Peyer's patch (tissue), 4 donors: ENCODE measurements at regions not wholly inside any gene's neighbourhood (a gene's known extent, or its start where the extent isn't known, plus 50 kb on each side); places are given as distances from the start of the nearest gene placed in this dataset.

Experiments used
- DNase-seq, 3 donors: peaks; one replicate each; pipeline ENCODE4 v3.0.0-alpha.2; 2017 to 2019
- H3K27ac ChIP-seq, 4 donors: fragments of 200-600 bp; sonication (generic); one replicate each; pipeline ENCODE4 v1.5.1; 2016 to 2019
- H3K27me3 ChIP-seq, 2 donors: fragments of 200-600 bp; sonication (generic); one replicate each; pipeline ENCODE4 v1.5.1; 2019
- H3K36me3 ChIP-seq, 3 donors: fragments of 200-600 bp; sonication (generic); one replicate each; pipeline ENCODE4 v1.5.1; 2016 to 2019
- H3K4me1 ChIP-seq, 4 donors: fragments of 200-600 bp; sonication (generic); one replicate each; pipeline ENCODE4 v1.5.1; 2016 to 2019
- H3K4me3 ChIP-seq, 4 donors: fragments of 200-600 bp; sonication (generic); 1 replicate in 3 of 4; 2 replicates in 1 of 4; pipeline ENCODE4 v1.5.1; 2016 to 2019; ENCODE audit warnings: mild to moderate bottlenecking in 1 of 4
- H3K9me3 ChIP-seq, 4 donors: fragments of 200-600 bp; sonication (generic); one replicate each; pipeline ENCODE4 v1.5.1; 2016 to 2019; ENCODE audit warnings: mild to moderate bottlenecking in 1 of 4
- POLR2A ChIP-seq, 2 donors: fragments of 450-650 bp; IDR thresholded peaks; one replicate each; pipeline ENCODE4 v1.5.1; 2017; ENCODE audit warnings: antibody characterized with exemption in 2 of 2, mild to moderate bottlenecking in 2 of 2, moderate library complexity in 2 of 2
- TF ChIP-seq, protein P1 (sequence below), 6 experiments: fragments of 450-650 bp in 4 of 6; fragments of 200-600 bp in 2 of 6; sonication (generic) in 1 of 6; IDR thresholded peaks; one replicate each; pipeline ENCODE4 v1.5.1; 2017 to 2019; ENCODE audit warnings: antibody characterized with exemption in 6 of 6, mild to moderate bottlenecking in 3 of 6, moderate library complexity in 1 of 6

DNA sequence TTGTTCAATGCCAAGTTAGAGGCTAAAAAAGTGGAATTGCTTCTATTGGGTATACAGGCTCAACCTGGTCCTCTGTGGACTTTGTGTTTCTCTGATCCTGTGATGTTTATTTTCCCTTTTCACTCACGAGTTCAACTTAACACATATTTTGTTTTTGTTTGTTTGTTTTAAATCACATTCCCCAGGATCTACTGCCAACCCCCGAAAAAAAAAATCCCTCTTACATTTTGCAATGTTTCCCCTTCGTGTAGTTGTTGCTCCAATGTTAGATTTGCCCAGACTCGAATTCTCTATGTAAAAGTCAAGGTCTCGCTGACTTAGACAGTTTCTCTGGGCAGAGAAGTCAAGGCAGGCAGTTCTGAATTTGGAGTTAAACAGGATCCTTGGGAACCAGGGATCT is 876.4 kb downstream of the CCSER2 start:
- Histone ChIP-seq H3K4me3 (no peak overlapping the region), H3K36me3 (no peaks in the 10 kb centered on the region), H3K27me3 (no peaks in the 10 kb centered on the region), H3K9me3 (no peaks in the 10 kb centered on the region), H3K27ac (no peak overlapping the region), H3K4me1 (no peaks in the 10 kb centered on the region)
- TF ChIP-seq, protein P1, sequence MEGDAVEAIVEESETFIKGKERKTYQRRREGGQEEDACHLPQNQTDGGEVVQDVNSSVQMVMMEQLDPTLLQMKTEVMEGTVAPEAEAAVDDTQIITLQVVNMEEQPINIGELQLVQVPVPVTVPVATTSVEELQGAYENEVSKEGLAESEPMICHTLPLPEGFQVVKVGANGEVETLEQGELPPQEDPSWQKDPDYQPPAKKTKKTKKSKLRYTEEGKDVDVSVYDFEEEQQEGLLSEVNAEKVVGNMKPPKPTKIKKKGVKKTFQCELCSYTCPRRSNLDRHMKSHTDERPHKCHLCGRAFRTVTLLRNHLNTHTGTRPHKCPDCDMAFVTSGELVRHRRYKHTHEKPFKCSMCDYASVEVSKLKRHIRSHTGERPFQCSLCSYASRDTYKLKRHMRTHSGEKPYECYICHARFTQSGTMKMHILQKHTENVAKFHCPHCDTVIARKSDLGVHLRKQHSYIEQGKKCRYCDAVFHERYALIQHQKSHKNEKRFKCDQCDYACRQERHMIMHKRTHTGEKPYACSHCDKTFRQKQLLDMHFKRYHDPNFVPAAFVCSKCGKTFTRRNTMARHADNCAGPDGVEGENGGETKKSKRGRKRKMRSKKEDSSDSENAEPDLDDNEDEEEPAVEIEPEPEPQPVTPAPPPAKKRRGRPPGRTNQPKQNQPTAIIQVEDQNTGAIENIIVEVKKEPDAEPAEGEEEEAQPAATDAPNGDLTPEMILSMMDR (IDR thresholded peaks at IDR 0.05), result no peak
- no peak for TF ChIP-seq POLR2A (IDR thresholded peaks at IDR 0.05)
- no peak for DNase-seq

DNA sequence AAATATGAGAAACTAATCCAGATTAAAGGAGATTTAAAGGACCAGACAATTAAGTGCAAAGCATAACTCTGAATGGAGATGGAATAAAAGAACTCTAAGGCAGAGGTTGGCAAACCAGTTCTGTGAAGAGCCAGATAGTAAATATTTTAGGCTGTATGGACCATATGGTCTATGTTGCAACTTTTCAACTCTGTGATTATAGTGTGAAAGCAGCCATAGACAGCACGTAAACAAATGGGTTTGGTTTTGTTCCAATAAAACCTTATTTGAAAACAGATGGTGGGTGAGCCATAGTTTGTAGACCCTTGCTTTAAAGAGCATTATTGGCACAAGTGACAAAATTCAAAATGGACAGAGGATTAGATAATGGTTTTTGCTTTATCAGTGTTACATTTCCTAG is 884.1 kb downstream of the CCSER2 start:
- H3K36me3 ChIP-seq, result no peaks in the 10 kb centered on the region
- no peak overlapping the region for H3K27ac ChIP-seq
- no peaks in the 10 kb centered on the region for H3K9me3 ChIP-seq
- H3K27me3 ChIP-seq, result no peaks in the 10 kb centered on the region
- TF ChIP-seq, protein P1 (IDR thresholded peaks at IDR 0.05), result no peak
- TF ChIP-seq POLR2A (IDR thresholded peaks at IDR 0.05), result no peak
- no peak for DNase-seq
- H3K4me1 ChIP-seq, result no peaks in the 10 kb centered on the region
- H3K4me3 ChIP-seq, result no peak overlapping the region

DNA sequence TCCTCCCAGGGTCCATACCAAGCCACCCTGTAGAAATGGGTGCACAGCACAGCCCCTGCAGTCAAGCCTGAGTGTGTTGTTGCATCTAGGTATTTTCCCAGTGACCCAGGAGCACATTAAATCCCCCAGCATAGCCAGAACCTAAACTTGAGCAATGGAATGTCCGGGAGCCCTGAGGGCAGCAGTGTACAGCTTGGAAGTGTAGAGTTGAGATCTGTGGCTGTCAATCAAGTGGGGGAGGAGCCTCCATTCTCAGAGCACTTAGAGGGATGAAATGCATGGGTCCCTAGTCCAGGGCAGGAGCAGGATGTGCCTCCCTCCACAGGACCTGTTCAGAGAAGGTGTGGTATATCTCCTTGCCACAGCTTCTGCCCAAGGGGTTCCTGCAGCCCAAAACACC is 885.1 kb downstream of the CCSER2 start:
- H3K9me3 ChIP-seq, result no peaks in the 10 kb centered on the region
- H3K4me1 ChIP-seq, result no peaks in the 10 kb centered on the region
- TF ChIP-seq, protein P1 (IDR thresholded peaks at IDR 0.05), result no peak
- TF ChIP-seq POLR2A (IDR thresholded peaks at IDR 0.05), result no peak
- no peak for DNase-seq
- H3K27me3 ChIP-seq, result no peaks in the 10 kb centered on the region
- H3K27ac ChIP-seq, result no peak overlapping the region
- no peaks in the 10 kb centered on the region for H3K36me3 ChIP-seq
- H3K4me3 ChIP-seq, result no peak overlapping the region

DNA sequence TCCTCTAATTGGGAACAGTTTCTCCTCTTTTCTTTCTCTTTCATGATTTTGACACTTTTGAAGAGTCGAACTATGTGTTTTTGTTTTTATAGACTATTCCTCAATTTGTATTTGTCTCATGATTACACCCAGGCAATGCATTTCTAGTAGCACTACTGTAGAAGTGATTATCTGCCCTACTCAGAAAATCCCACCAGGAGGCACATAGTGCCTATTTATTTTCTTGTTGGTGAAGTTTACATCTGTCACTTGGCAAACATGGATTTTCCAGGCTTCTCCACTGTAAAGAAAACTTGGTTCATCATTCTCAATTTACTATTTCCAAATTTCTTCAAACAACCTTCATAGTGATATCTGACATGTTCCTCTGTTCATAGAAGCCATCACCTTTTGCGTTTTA is 893.9 kb downstream of the CCSER2 start:
- H3K4me1 ChIP-seq, result no peaks in the 10 kb centered on the region
- TF ChIP-seq, protein P1 (IDR thresholded peaks at IDR 0.05), result no peak
- no peak for TF ChIP-seq POLR2A (IDR thresholded peaks at IDR 0.05)

DNA sequence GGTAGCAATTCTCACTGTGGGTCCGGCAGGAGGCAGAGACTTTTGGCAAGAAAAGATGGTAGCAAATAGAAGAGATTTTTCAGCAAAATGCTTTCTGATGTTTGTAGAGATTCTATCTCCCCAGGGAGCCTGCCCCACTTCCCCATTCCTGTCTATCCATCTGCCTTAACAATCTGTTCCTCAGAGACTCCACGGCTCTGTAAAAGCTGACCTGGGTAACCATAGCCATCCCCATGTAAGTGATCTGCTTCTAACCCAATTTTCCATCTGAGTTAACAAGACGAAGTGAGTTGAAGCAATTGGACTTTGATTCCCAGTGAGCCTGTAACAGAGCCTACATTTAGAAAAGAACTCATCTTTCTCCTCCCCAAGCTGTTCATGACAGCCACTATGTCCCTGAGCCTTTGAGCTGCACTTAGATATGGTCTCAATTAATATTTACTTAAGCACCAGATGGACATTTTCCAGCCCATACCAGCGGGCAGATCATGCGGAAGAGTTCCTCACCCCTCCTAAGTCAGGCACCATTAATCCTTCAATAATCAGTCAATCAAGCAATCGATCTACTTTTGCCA is 896.1 kb downstream of the CCSER2 start:
- Histone ChIP-seq H3K36me3 (no peaks in the 10 kb centered on the region), H3K4me3 (no peak overlapping the region), H3K27me3 (no peaks in the 10 kb centered on the region), H3K27ac (no peak overlapping the region), H3K4me1 (no peaks in the 10 kb centered on the region), H3K9me3 (no peaks in the 10 kb centered on the region)
- no peak for TF ChIP-seq POLR2A (IDR thresholded peaks at IDR 0.05)
- TF ChIP-seq, protein P1 (IDR thresholded peaks at IDR 0.05), result no peak
- DNase-seq, result no peak

More for the DNA sequence above, 893.9 kb downstream of the CCSER2 start:
- Histone ChIP-seq H3K4me3 (no peak overlapping the region), H3K27me3 (no peaks in the 10 kb centered on the region), H3K36me3 (no peaks in the 10 kb centered on the region), H3K27ac (no peak overlapping the region), H3K9me3 (no peaks in the 10 kb centered on the region)
- no peak for DNase-seq

DNA sequence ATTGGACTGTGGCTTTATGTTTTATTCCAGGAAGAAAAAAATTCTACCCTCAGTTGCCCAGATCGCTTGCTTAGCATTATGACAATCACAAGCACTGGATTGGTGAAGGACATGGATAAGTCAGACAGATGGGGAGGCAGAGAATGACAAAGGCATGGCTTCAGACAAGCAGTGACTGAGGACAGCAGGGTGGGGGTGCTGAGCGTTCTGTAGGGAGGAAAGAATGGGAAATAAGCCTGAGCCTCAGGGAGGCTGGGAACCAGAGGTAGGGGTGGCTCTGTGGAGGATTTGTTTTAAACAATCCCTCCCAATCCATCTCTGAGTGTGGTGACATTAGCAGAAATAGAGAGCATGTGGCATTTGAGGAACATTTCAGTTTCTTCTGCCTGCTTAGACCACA is 896.9 kb downstream of the CCSER2 start:
- H3K36me3 ChIP-seq, result no peaks in the 10 kb centered on the region
- no peak overlapping the region for H3K27ac ChIP-seq
- TF ChIP-seq, protein P1 (IDR thresholded peaks at IDR 0.05), result no peak
- no peak for TF ChIP-seq POLR2A (IDR thresholded peaks at IDR 0.05)
- H3K9me3 ChIP-seq, result no peaks in the 10 kb centered on the region
- no peaks in the 10 kb centered on the region for H3K4me1 ChIP-seq
- no peak overlapping the region for H3K4me3 ChIP-seq
- DNase-seq, result no peak
- no peaks in the 10 kb centered on the region for H3K27me3 ChIP-seq
